ENCODE measurements at regions not wholly inside any gene's neighbourhood (a gene's known extent, or its start where the extent isn't known, plus 50 kb on each side); places are given as distances from the start of the nearest gene placed in this dataset.
"Not testable (repeated sequence)": the region's sequence is repeated elsewhere in the genome, so short reads cannot be mapped to it uniquely, and the experiment has no call there.

- H3K79me2 ChIP-seq (ENCODE audit: low read depth): no peaks in the 10 kb centered on the region
- no peak for TF ChIP-seq EZH2 (IDR thresholded peaks at IDR 0.05)
- TF ChIP-seq EZH2phosphoT487 (IDR thresholded peaks at IDR 0.05): no peak
- no peak for TF ChIP-seq CTCF (IDR thresholded peaks at IDR 0.05)
- Mint-ChIP-seq H3K36me3 (no peaks in the 10 kb centered on the region), H3K27ac (no peak overlapping the region), H3K4me3 (no peak overlapping the region), H3K9me3 (peaks cover 12% of the 10 kb centered on the region), H3K27me3 (ENCODE audit: insufficient read depth, low read depth) (peaks cover 2% of the 10 kb centered on the region), H3K4me1 (no peaks in the 10 kb centered on the region)
- no peaks in the 10 kb centered on the region for H3K27me3 ChIP-seq
- H3K9ac ChIP-seq: no peak overlapping the region
- H3K4me2 ChIP-seq: no peak overlapping the region
- no peak overlapping the region for H3K4me3 ChIP-seq
- no peaks in the 10 kb centered on the region for H3F3A ChIP-seq (ENCODE audit: low read depth)
- no peak overlapping the region for H3K27ac ChIP-seq
- H2AFZ ChIP-seq (replicated peaks): peak overlapping the region; percentile 20
- H3K36me3 ChIP-seq: no peaks in the 10 kb centered on the region
- DNase-seq (ENCODE audit: low spot score): no peak
- H3K9me3 ChIP-seq (ENCODE audit: low read depth): peaks cover 14% of the 10 kb centered on the region
- no peaks in the 10 kb centered on the region for H4K20me1 ChIP-seq (ENCODE audit: low read depth)
- peaks cover 4% of the 10 kb centered on the region for H3K4me1 ChIP-seq
Observed at GRCh38 chr2:71962350-71962749, 185.3 kb downstream of the CYP26B1 start.

DNA sequence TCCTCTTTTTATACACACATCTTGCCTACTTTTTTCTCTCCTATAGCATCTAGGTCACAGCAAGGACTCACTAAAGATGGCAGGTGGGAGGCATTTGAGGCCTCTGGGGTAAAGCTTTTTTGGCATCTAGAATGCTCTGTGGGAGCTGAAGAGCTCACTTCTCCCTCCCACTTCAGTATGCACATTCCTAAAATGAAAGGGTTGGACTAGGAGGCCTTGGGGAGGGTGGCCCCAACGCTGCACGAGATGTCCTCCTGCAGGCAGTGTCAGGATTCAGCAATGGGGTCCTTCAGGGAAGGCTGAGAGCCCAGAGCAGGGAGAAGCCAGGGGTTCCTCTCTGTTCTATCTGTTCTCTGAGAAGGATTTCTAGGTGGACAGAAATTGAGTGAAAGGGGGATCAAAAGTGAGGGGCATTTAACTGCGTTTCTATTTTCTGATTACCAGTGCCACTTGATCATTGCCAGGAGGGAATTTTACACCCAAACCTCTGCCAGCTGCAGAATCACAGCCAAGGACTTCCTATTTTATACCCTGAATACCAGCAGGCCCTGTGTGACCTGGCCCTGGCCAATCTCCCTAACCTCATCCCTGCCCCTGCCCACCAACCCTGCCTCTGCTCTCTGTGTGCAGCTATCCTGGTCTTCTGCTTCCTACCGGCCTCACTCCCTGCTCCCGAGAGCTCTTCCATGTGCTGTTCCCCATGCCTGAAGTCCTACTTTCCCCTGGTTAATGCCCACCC is 186.2 kb downstream of the CYP26B1 start:
- Histone ChIP-seq H2AFZ (replicated peaks) (peak overlapping the region; percentile 34), H3K9ac (no peak overlapping the region), H3K36me3 (no peaks in the 10 kb centered on the region), H3F3A (ENCODE audit: low read depth) (no peaks in the 10 kb centered on the region), H3K4me1 (peaks cover 4% of the 10 kb centered on the region), H3K4me3 (no peak overlapping the region), H3K79me2 (ENCODE audit: low read depth) (no peaks in the 10 kb centered on the region), H3K4me2 (no peak overlapping the region), H3K27me3 (no peaks in the 10 kb centered on the region), H4K20me1 (ENCODE audit: low read depth) (no peaks in the 10 kb centered on the region), H3K27ac (no peak overlapping the region), H3K9me3 (ENCODE audit: low read depth) (peaks cover 17% of the 10 kb centered on the region)
- no peak for DNase-seq (ENCODE audit: low spot score)
- no peaks in the 10 kb centered on the region for H3K4me1 Mint-ChIP-seq
- peaks cover 18% of the 10 kb centered on the region for H3K9me3 Mint-ChIP-seq
- no peak overlapping the region for H3K27ac Mint-ChIP-seq
- H3K4me3 Mint-ChIP-seq: no peak overlapping the region
- TF ChIP-seq CTCF (IDR thresholded peaks at IDR 0.05): no peak
- no peak for TF ChIP-seq EZH2 (IDR thresholded peaks at IDR 0.05)
- no peak for TF ChIP-seq EZH2phosphoT487 (IDR thresholded peaks at IDR 0.05)
- H3K27me3 Mint-ChIP-seq (ENCODE audit: insufficient read depth, low read depth): no peaks in the 10 kb centered on the region
- no peaks in the 10 kb centered on the region for H3K36me3 Mint-ChIP-seq

DNA sequence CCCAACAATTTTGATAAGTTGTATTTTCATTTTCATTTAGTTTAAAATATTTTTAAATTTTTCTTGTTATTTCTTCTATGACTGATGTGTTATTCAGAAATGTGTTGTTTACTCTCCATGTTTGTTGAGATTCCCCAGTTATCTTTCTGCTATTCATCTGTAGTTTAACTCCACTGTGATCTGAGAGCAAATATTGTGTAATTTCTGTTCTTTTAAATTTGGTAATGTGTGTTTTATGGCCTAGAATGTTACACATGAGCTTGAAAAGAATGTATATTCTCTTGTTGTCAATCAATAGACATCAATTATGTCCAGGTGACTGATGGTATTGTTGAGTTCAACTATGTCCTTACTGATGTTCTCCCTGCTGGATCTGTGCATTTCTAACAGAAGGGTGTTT is 188.2 kb downstream of the CYP26B1 start:
- peaks cover 18% of the 10 kb centered on the region for H3K9me3 Mint-ChIP-seq
- no peaks in the 10 kb centered on the region for H3K27me3 Mint-ChIP-seq (ENCODE audit: insufficient read depth, low read depth)
- H3K4me2 ChIP-seq: no peak overlapping the region

GRCh38 chr2:71958426-71958825 is 189.2 kb downstream of the CYP26B1 start:
- not testable (repeated sequence) for DNase-seq (ENCODE audit: low spot score); H3K4me2 ChIP-seq; H3K4me1 Mint-ChIP-seq; H3K36me3 Mint-ChIP-seq; H3K79me2 ChIP-seq (ENCODE audit: low read depth); H3K27me3 ChIP-seq; H3K27ac Mint-ChIP-seq; H3K27me3 Mint-ChIP-seq (ENCODE audit: insufficient read depth, low read depth); H3K27ac ChIP-seq; H4K20me1 ChIP-seq (ENCODE audit: low read depth); H3K9ac ChIP-seq; H3K4me3 ChIP-seq; H3K4me3 Mint-ChIP-seq; H3K4me1 ChIP-seq; H3F3A ChIP-seq (ENCODE audit: low read depth); H2AFZ ChIP-seq (replicated peaks); H3K36me3 ChIP-seq
- peaks cover 23% of the 10 kb centered on the region for H3K9me3 ChIP-seq (ENCODE audit: low read depth)
- peaks cover 18% of the 10 kb centered on the region for H3K9me3 Mint-ChIP-seq

More for the DNA sequence above, 188.2 kb downstream of the CYP26B1 start:
- H4K20me1 ChIP-seq (ENCODE audit: low read depth): no peaks in the 10 kb centered on the region
- H3K27ac ChIP-seq: no peak overlapping the region
- H3K79me2 ChIP-seq (ENCODE audit: low read depth): no peaks in the 10 kb centered on the region
- no peaks in the 10 kb centered on the region for H3K27me3 ChIP-seq
- H2AFZ ChIP-seq (replicated peaks): no peak overlapping the region
- no peak overlapping the region for H3K9ac ChIP-seq
- H3K4me1 ChIP-seq: peaks cover 4% of the 10 kb centered on the region
- no peak for DNase-seq (ENCODE audit: low spot score)
- H3K4me3 ChIP-seq: no peak overlapping the region
- H3K9me3 ChIP-seq (ENCODE audit: low read depth): peaks cover 23% of the 10 kb centered on the region
- no peaks in the 10 kb centered on the region for H3F3A ChIP-seq (ENCODE audit: low read depth)
- Mint-ChIP-seq H3K4me1 (no peaks in the 10 kb centered on the region), H3K27ac (no peak overlapping the region), H3K36me3 (no peaks in the 10 kb centered on the region), H3K4me3 (no peak overlapping the region)
- no peaks in the 10 kb centered on the region for H3K36me3 ChIP-seq
- no peak for TF ChIP-seq EZH2 (IDR thresholded peaks at IDR 0.05)
- no peak for TF ChIP-seq EZH2phosphoT487 (IDR thresholded peaks at IDR 0.05)
- TF ChIP-seq CTCF (IDR thresholded peaks at IDR 0.05): no peak

Data from neural progenitor cell (in vitro differentiated cells).